HL-60/S4 (cell line): ENCODE measurements at regions not wholly inside any gene's neighbourhood (a gene's known extent, or its start where the extent isn't known, plus 50 kb on each side); places are given as distances from the start of the nearest gene placed in this dataset.
"Not testable (repeated sequence)": the region's sequence is repeated elsewhere in the genome, so short reads cannot be mapped to it uniquely, and the experiment has no call there.

Source experiments
- in situ Hi-C: fragments of 300-500 bp; cut with MboI; formaldehyde crosslinking; loops from 2 replicates; pipeline ENCODE4 v1.14.3; 2022; ENCODE audit warnings: low sequenced_read_pairs

DNA sequence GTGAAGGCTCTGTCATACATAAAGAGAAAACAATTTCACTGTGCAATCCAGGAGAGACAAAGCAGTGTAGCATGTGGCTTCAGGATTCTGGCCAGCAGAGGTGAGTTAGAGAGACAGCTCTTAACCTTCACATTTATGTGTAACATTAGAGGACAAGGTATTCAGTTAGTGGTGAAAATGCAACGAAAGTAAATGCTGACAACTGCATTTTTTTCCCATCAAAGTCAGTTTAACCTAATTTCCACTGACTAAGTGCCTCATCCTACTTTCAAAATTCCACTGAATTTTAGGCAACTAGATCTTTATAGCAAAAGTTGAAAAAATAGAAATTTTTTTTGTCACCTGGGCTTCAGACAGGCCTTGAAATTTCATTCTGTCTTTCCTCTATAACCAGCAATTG, 130.8 kb upstream of the LNX1 start:
- in situ Hi-C loops = no loop called here

DNA sequence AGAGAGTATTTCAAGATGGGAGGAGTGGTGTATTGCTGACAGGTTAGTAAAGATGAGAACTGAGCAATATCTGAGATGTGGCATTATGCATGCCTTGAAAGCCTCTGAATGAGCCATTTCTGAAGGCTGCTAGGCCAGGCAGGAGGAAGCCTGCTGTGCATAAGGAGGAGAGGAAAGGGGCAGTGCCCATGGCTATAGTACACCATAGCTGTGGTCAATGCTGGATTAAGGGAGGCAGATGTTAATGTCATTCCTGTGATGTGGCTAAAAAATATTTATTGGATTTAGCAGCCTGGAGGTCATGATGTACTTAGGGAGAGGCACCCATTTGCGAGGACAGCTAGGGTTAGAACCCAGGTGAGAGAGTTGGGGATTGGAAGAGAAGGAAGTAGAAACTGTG, 130.0 kb upstream of the LNX1 start:
- in situ Hi-C loops = no loop called here

DNA sequence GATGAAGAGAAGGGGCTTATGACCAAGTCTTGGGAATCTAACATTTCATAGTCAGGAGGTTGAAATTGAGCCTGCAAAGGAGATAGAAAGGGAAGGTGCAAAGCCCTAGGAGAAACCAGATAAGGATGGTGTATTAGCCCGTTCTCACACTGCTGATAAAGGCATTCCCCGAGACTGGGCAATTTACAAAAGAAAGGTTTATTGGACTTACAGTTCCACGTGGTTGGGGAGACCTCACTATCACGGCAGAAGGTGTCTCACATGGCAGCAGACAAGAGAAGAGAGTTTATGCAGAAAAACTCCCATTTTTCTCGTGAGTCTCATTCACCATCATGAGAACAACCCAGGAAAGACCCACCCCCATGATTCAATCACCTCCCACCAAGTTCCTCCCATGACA, 129.5 kb upstream of the LNX1 start:
- in situ Hi-C loops = no loop called here

DNA sequence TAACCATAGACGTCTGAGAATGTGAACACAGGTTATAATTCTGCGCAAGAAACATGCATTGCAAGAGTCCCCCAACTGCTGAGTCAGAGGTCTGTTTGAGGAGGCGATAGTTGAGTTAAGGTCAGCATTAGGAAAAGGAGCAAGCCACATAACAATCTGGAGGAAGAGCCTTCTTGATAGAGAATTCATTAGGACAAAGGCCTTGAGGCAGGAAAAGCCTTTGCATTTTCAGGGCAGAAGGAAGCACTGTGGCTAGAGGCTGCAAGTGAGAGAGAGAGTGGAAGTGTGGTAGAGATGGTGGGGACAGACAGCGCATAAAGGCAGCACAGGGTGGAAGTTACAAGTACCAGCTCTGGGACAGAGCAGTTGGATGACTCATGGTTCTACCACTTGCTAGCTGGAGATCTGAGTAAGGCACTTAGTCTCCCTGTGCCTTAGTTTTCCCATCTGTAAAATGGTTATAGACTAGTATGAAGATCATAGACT, 125.8 kb upstream of the LNX1 start:
- in situ Hi-C loops = no loop called here

DNA sequence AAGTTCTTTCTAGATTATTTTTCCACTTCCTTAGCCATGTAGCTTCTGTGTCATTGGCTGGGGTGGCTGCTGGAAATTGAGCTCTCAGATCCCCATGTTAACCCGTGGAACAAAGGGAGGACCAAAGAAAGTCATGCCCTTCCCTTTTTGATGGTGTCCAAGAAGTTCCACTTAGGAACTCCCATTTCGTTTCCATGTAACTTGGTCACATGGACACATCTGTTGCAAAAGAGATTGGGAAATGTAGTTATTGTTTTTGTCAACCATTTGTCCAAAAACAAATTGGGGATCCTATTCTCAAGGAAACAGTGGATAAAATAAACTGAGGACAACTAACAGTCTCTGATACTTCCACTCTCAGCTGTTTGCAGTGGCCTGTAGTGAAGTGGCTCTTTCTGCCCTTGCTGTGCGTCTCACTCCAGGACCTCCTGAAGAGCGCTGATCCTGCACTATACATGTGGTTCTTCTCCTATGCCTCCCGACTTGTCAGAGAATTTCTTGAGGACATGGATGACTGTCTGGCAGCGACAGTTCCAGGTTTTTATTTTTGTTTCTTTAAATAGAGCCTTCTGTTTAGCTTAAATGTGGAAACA, 125.3 kb upstream of the LNX1 start:
- in situ Hi-C loops = no loop called here

DNA sequence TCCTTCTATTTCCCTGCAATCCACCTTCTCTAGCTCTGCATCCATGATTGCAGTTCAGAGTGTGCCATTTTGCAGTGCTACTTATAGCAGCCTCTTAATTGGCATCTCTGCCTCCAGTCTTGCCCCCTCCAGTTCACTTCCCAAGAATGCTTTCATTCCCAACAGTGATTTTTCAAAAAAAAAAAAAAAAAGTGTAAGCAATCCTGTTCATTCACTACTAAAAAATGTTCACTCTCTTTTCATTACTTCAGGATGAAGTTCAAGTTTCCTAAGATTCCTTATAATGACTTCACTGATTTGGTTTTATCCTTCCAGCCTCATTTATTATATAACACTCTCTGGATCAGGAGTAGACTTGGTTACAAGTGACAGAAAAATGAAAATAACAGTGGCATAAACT, 124.7 kb upstream of the LNX1 start:
- in situ Hi-C loops = no loop called here

DNA sequence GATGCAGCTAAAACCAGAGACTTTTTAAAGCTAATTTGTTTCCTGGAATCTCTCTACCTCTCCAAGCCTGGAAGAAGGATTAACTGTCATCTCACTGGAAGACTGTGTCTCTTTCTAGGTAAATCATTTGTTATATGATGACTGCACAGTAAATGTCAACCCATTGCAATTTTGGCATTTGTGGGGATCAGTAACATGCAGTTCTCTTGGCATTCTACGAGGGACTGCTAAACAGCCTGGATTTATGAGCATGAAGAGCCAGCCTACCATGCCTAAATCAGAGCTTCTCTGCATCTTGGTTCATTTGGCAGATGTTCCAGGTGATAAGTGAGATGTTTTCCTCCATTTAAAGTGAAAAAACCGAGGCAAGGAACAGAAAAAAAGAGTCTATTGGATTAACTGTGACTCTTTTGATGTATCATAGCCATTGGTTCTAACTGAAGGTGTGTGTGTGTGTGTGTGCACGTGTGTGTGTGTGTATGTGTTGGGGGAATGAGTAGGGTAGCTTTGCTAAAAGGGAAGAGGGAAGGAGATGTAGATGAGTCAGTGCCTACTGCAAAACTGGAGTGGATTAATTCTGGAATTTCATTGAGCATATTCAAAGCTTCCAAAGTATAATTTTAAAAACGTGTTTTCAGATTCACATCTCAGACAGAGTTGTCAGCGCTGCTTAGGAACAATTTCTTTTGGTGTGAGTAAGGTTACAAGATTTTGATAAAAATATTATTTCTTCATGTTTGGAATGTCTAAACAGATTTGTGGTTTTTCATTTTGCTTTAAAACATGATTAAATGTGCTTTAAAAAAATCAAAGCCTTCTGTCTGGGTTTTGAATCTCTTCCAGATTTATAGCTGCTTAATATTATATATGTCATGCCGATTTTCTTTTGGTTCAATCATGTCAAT, 123.2 kb upstream of the LNX1 start:
- in situ Hi-C loops = no loop called here

DNA sequence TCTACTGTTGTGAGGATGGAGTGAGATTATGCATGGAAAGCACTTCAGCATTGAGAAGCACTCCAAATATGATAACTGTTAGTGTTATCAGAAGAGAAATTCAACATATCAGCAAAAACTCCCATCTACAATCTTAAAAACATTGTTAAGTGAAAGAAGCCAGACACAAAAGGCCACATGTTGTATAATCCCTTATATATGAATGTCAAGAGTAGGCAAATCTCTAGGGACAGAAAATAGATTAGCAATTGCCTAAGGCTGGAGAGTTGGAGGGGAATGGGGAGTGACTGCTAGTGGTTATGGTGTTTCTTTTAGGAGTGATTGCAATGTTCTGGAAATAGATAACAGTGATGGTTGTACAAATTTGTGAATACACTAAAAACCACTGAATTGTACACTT, 122.5 kb upstream of the LNX1 start:
- in situ Hi-C loops = no loop called here

DNA sequence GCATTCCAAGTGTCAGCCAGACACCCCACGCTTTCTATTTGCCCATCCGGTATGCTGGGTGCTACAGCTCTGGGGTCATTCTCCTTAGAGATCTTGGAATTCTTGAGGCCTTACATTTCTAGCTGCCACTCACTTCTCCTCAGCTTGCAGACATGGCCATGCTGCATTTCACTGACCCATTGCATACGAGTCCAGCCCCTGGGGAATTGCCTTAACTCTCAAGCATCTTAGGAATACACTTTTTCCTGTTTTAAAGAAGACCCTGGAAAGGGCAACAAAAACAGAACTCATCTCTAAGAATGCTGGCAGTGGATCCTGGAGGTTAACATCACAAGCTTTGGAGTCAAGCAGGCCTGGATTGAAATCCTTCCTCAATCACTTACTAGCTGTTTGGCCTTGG, 122.0 kb upstream of the LNX1 start:
- in situ Hi-C loops = no loop called here

DNA sequence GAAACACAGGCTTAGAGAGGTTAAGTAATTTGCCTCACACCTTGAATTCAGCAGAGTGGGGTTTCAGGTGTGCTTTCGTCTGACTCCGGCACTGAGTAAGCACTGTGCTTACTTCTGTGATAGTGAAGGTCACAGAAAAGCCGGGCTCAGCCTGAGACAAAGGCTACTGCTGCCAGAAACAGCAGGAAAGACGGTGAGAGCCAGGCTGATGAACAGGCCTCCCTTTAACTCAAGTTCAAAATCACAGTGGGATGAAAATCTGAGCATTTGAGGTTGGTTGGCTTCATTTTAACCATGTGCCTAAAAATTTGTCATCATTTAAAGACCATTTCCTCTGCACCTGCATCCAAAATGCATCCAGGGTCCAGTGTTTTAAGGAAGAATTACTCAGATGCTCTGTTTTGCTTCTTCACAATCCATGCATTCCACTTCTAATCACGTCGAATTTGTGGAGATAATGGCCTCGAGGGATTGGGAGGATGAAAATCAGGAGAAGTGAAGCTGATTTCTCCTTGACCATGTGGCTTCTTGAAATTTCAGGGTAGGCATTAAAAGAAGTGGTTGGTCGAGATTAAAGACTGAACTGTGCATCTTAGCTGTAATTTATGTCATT, 121.2 kb upstream of the LNX1 start:
- in situ Hi-C loops = no loop called here

DNA sequence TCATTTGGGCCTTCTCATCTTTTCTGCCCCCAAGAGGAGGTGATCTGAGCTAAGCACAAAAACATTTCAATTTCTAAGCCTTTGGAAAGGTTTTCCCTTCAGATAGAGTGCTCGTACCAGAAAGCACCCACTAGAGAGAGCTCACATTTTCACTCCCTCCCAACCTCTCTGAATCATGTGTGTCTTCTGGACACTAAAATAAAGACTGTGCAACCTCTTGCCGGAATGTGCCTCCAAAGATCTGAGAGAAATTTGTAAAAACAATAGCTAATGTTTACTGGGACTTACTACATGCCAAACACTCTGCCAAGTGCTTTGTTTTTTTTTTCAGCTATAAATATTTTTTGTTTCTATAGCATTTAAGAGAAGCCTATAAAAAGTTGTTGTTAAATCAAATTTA, 120.6 kb upstream of the LNX1 start:
- in situ Hi-C loops = no loop called here

DNA sequence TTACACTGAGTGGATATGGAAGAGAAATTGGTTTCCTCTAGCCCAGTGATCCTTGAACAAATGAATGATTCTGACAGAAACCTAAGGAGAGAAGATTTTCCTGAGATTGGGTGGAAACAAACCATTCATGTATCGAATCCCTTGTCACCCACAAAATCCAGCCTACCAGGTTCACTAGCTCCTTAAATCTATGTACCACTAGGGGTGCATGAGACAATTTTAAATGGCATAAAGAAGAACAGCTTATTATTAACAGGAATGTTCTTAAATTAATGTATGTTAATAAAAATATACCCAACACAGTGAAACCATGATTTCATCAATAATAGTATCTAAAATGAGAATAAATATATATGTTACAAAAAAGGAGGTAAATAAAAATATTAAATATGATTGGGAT, 118.4 kb upstream of the LNX1 start:
- in situ Hi-C loops = no loop called here

DNA sequence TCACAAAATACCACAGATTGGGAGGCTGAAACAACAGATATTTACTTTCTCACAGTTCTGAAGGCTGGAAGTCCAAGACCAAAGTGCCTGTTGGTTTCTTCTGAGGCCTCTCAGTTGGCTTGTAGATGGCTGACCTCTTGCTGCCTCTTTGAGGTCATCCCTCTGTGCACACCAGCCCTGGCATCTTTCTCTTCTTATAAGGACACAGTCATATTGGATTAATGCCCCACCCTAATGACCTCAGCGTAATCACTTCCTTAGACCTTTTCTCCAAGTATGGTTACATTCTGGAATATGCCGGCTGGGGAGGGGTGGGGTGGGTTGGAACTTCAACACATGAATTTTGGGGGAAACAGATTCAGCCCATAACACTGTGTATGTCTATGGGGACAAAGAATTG, 116.2 kb upstream of the LNX1 start:
- in situ Hi-C loops = no loop called here

DNA sequence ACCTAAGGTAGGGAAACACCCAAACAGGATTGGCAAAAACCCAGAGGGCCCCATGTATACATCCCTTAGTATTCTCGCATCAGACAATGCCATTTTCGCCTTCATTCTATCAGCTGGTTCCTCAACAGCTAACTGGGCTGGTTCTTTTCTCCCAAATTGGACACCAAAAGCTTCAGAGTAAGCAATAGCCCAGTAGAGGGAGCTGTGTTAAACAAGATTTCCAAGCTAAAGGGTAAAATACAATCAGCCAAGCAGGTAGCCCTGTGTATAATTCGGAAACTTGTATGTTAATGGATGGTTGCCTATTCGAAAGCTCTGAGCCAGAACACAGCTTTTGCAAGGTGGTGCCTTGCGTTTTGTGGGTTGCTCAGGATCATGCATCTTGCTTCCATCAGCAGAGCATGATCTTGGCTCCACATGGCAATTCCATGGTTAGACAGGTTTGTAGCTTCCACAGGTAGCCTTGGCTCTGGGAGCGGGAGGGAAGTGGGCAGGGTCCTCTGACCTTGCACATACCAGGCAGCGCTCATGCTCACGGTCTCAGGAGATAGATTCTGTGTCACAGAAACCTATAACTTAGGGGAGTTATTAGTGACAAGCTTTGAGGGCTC, 115.2 kb upstream of the LNX1 start:
- in situ Hi-C loops = no loop called here

DNA sequence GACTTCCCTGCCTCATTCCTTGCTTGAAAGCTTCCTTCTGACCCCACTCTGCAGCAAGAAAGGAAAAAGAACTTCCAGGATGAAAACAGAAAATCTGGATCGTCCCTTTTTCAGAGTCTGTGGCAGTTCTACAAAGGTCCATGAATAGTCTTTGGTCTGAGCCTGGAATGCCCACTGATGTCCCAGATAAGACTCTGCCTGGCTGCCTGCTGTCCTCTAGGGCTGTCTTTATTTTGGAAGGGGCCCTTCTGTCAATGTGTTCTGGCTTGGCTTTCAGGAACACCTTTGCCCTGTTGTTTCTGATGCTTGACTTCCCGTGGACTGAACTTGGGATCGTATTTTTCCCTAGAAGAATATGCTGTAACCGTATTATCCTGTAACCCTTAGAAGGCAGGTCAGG, 114.7 kb upstream of the LNX1 start:
- in situ Hi-C loops = no loop called here

DNA sequence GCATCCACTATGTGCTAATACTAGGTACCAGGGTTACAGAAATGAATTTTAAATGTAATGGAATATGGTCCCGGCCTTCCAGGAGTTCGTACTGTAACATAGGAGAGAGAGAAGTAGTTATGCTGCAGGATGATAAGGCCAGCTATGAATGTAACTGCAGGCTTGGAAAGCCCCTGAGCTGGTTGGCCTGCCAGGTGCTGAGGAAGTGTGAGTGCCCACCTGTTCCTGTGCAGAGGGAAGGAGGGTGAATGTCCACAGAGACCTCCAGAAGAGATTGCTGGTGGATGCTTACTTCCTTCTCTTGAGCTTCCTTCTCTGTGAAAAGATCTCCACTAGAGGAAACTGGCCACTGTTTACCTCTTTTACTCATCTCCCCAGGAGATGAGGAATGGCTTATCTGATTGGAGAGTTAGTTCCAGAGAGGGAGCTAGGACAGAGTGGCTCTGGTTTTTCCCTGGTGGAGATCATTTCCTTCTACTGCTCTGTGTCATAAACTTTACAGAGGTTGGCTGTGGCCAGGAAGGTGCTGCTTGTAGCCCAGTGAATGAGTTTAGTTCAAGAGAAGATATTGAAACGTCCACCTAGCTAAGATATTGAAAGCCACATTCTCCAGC, 114.0 kb upstream of the LNX1 start:
- in situ Hi-C loops = no loop called here

DNA sequence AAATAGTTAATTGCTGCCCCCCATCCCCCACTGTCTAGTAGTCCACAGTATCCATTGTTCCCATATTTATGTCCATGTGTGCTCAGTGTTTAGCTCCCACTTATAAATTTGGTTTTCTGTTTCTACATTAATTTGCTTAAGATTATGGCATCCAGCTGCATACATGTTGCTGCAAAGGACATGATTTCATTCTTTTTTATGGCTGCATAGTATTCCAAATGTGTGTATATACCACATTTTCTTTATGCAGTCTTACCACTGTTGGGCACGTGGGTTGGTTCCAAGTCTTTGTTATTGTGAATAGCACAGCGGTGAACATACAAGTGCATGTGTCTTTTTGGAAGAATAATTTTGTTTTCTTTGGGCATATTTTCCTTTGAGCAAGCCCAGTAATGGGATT, 113.0 kb upstream of the LNX1 start:
- in situ Hi-C loops = no loop called here

DNA sequence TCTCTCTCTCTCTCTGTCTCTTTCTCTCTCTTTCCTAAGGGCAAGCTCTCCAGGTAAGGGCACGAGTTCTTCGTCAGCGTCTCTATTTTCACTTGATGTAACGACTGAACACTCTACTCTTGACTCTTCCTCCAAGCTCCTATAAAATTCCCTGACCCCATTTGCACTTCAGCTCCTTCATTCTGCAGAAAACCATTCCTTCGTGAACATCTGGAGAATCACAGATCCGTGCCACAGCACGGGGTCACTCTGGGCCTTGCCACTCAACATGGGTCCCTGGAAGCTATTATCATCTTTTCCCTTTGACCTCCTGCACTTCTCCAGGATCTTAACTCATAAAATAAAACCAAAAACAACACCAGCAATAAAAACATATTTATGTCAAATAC, 112.0 kb upstream of the LNX1 start:
- in situ Hi-C loops = no loop called here

DNA sequence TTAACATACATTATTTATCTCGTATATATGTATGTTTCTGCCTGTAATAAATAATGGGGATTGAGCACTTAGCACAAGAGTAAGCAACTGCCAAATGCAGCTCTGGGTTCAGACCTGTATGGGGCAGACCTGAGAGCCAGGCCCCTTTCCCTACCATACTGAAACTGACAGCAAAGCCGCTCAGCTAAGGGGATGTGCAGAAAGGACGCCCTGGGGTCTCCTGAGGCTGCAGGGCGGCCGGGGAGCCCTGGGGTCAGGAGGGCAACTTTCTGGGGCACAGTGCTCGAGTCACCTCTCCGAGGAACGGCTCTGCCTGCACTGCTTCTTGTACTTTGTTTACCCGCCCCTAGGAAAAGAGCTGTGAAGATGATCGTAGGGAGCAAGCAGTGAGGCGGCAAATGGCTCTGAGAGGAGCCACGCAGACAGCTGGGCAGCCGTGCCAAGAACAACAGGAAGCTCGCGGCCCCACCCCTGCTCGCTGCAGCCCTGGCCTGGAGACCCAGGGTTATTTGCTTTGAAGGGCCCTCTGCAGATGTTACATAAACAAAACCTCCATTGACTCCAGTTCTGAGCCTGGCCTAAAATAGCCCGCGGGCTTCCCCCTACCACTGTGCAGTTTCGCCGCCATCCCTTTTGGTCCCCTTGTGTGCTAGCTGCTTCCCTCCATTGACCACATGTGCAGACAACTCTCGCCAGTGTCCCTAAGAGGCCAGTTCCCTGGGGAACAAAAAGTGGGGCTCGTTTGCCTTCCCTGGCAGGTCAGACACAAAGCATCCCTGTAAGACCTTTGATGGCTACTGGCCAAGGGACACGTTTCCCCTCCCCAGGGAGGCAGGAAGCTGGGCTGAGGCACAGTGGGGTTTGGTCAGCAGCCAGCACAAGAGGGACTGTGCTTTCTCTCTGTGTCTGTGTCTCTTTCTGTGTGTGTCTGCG, 111.3 kb upstream of the LNX1 start:
- in situ Hi-C loops = no loop called here

DNA sequence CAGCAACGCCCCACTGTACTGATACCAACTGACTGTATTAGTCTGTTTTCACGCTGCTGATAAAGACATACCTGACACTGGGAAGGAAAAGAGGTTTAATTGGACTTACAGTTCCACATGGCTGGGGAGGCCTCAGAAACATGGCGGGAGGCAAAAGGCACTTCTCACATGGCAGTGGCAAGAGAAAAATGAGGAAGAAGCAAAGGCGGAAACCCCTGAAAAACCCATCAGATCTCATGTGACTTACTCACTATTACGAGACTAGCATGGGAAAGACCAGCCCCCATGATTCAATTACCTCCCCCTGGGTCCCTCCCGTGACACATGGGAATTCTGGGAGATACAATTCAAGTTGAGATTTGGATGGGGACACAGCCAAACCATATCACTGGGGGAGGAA, 110.0 kb upstream of the LNX1 start:
- in situ Hi-C loops = not testable (repeated sequence)
